ENCODE measurements at regions not wholly inside any gene's neighbourhood (a gene's known extent, or its start where the extent isn't known, plus 50 kb on each side); places are given as distances from the start of the nearest gene placed in this dataset.

DNA sequence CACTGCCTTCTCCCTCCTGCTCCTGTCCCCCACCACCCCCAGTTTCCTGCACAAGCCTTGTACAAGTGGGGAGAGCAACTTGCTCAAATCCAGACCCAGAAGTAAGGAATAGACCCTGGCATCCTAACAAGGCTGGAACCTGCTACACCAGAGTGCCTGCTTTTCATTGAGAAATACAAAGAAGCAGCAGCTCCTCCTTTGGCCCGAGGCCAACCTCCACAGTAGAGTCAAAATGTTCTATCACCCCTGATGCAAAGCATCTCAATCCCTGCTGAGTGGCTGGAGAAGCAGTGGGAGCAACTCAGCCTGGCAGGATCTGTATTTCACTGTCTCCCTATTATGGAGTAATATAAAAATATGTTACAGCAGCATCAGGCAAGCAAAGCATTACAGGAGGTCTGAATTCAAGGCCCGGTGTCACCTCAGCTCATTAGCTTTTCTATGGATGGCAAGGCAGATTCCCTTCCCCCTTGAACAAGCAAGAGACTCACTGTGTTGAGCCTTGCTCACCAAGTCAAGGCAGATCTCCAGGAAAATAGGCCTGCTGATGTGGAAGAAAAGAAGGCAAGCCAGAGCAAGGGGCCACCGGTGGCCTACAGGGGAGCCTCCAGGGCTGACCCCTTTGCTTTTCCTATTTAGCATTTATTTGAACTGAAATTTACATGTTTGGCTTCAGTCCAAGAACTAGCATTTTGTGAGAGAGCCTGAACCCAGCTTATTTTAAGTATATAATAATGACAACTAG is 186.3 kb upstream of the EGLN3 start:
- no peaks in the 10 kb centered on the region for H3K9me3 ChIP-seq (ENCODE audit: control insufficient read depth in 2 of 2, insufficient read depth in 1 of 2, low read length in 1 of 2)
- H3K27ac ChIP-seq (ENCODE audit: low read depth in 1 of 2, low read length in 1 of 2), result no peak overlapping the region
- no peak overlapping the region for H3K4me3 ChIP-seq (ENCODE audit: low read length in 2 of 2)
- no peak for DNase-seq (ENCODE audit: low read depth in 6 of 9, low spot score in 9 of 9)
- 94% methylated on average over 3 of the region's 3 CpGs for WGBS
- no peaks in the 10 kb centered on the region for H3K36me3 ChIP-seq (ENCODE audit: control insufficient read depth in 2 of 2, insufficient read depth in 2 of 2, low read length in 1 of 2)
- no peaks in the 10 kb centered on the region for H3K27me3 ChIP-seq (ENCODE audit: control insufficient read depth in 2 of 2, insufficient read depth in 1 of 2, low read length in 1 of 2)
- no peaks in the 10 kb centered on the region for H3K4me1 ChIP-seq (ENCODE audit: control insufficient read depth in 2 of 2, insufficient read depth in 2 of 2, low read length in 2 of 2)

DNA sequence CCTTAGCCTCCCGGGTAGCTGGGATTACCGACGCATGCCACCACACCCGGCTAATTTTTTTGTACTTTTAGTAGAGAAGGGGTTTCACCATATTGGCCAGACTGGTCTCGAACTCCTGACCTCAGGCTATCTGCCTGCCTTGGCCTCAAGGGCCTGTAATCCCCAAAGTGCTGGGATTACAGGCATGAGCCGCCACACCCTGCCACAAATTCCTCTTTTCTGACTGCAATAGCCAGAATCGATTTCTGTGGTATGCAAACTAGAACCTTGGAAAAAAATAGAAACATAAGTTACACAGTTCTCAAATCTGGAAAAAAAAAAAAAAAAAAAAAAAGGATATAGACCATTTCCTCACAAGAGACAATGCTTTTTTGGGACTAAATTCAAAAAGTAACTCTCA is 184.6 kb upstream of the EGLN3 start:
- Histone ChIP-seq H3K36me3 (ENCODE audit: control insufficient read depth in 2 of 2, insufficient read depth in 2 of 2, low read length in 1 of 2) (no peaks in the 10 kb centered on the region), H3K4me1 (ENCODE audit: control insufficient read depth in 2 of 2, insufficient read depth in 2 of 2, low read length in 2 of 2) (no peaks in the 10 kb centered on the region), H3K9me3 (ENCODE audit: control insufficient read depth in 2 of 2, insufficient read depth in 1 of 2, low read length in 1 of 2) (no peaks in the 10 kb centered on the region), H3K27me3 (ENCODE audit: control insufficient read depth in 2 of 2, insufficient read depth in 1 of 2, low read length in 1 of 2) (no peaks in the 10 kb centered on the region), H3K4me3 (ENCODE audit: low read length in 2 of 2) (no peak overlapping the region), H3K27ac (ENCODE audit: low read depth in 1 of 2, low read length in 1 of 2) (no peak overlapping the region)
- WGBS, result 89% methylated on average over 7 of the region's 7 CpGs
- DNase-seq (ENCODE audit: low read depth in 6 of 9, low spot score in 9 of 9), result no peak

DNA sequence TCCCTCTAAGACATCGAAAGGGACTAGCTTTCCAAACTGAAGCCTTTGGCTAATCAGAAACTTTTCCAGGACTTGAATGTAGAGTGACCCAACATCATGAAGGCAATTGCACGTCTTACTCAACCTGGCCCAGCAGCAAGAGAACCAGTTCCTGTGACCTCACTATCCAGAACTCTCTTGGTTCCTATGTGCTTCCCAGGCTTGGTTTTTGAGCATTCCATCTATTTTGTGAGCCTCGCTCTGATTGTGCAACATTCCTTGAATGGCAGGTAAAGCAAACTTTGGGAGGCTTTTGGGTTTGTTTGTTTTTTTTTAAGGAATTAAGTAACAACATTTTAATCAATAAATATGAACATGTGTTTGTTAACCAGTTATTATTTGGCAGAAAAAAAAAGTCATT is 183.6 kb upstream of the EGLN3 start:
- H3K9me3 ChIP-seq (ENCODE audit: control insufficient read depth in 2 of 2, insufficient read depth in 1 of 2, low read length in 1 of 2), result no peaks in the 10 kb centered on the region
- no peaks in the 10 kb centered on the region for H3K36me3 ChIP-seq (ENCODE audit: control insufficient read depth in 2 of 2, insufficient read depth in 2 of 2, low read length in 1 of 2)
- 97% methylated on average over 3 of the region's 3 CpGs for WGBS
- no peak overlapping the region for H3K27ac ChIP-seq (ENCODE audit: low read depth in 1 of 2, low read length in 1 of 2)
- no peaks in the 10 kb centered on the region for H3K4me1 ChIP-seq (ENCODE audit: control insufficient read depth in 2 of 2, insufficient read depth in 2 of 2, low read length in 2 of 2)
- H3K27me3 ChIP-seq (ENCODE audit: control insufficient read depth in 2 of 2, insufficient read depth in 1 of 2, low read length in 1 of 2), result no peaks in the 10 kb centered on the region
- no peak overlapping the region for H3K4me3 ChIP-seq (ENCODE audit: low read length in 2 of 2)
- DNase-seq (ENCODE audit: low read depth in 6 of 9, low spot score in 9 of 9), result no peak

DNA sequence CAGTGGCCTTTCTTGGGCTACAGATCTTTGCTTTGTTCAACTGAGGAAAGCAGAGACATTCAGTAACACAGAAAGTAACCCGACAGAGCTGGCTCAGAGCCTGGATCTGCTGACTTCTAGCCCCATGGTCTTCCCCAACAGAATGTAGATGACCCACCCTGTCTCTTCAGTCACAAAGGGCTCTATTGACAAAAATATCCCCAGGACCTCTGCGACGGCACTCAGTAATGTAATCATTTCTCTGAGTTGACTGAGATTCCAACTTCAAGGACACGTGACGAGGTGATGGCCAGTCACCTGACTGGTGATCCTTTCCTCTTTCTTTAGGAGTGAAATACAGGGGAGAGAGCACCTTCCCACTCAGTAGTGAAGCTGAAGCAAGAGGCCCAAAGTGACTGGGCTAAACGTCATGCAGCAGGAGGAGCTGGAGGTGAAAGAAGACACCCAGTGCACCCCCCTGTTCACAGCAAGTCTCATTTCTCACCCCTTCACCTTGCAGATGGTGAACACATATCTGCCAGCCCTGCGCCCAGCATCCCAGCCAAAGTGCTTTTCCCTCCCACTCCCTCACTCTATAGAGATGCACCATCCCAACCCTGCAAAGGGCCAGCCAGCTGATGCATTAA is 179.2 kb upstream of the EGLN3 start:
- Histone ChIP-seq H3K27me3 (ENCODE audit: control insufficient read depth in 2 of 2, insufficient read depth in 1 of 2, low read length in 1 of 2) (no peaks in the 10 kb centered on the region), H3K4me1 (ENCODE audit: control insufficient read depth in 2 of 2, insufficient read depth in 2 of 2, low read length in 2 of 2) (no peaks in the 10 kb centered on the region), H3K36me3 (ENCODE audit: control insufficient read depth in 2 of 2, insufficient read depth in 2 of 2, low read length in 1 of 2) (no peaks in the 10 kb centered on the region), H3K4me3 (ENCODE audit: low read length in 2 of 2) (no peak overlapping the region), H3K27ac (ENCODE audit: low read depth in 1 of 2, low read length in 1 of 2) (no peak overlapping the region), H3K9me3 (ENCODE audit: control insufficient read depth in 2 of 2, insufficient read depth in 1 of 2, low read length in 1 of 2) (no peaks in the 10 kb centered on the region)
- WGBS, result 98% methylated on average over 7 of the region's 7 CpGs
- DNase-seq (ENCODE audit: low read depth in 6 of 9, low spot score in 9 of 9), result no peak

DNA sequence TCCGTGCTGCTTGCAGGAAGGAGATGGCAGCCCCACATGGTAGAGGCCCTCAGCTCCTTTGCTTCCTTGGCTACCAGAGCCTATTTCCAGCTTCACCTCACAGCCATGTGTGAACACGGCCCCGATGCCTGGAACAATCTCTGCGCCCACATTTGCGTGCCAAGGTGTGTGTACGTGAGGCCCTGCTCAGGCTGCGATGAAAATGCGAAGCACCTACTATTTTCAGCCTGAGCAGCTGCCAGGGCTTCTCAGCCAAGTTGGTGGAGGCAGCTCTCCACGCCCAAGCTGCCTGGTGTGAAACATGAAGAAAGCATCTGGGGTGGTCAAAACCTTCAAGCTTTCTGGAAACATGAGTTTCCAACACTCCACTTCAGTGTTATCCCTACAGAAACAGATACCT is 177.8 kb upstream of the EGLN3 start:
- H3K4me1 ChIP-seq (ENCODE audit: control insufficient read depth in 2 of 2, insufficient read depth in 2 of 2, low read length in 2 of 2), result no peaks in the 10 kb centered on the region
- H3K36me3 ChIP-seq (ENCODE audit: control insufficient read depth in 2 of 2, insufficient read depth in 2 of 2, low read length in 1 of 2), result no peaks in the 10 kb centered on the region
- no peaks in the 10 kb centered on the region for H3K27me3 ChIP-seq (ENCODE audit: control insufficient read depth in 2 of 2, insufficient read depth in 1 of 2, low read length in 1 of 2)
- no peaks in the 10 kb centered on the region for H3K9me3 ChIP-seq (ENCODE audit: control insufficient read depth in 2 of 2, insufficient read depth in 1 of 2, low read length in 1 of 2)
- WGBS, result 85% methylated on average over 9 of the region's 9 CpGs
- no peak overlapping the region for H3K4me3 ChIP-seq (ENCODE audit: low read length in 2 of 2)
- no peak overlapping the region for H3K27ac ChIP-seq (ENCODE audit: low read depth in 1 of 2, low read length in 1 of 2)
- DNase-seq (ENCODE audit: low read depth in 6 of 9, low spot score in 9 of 9), result no peak

DNA sequence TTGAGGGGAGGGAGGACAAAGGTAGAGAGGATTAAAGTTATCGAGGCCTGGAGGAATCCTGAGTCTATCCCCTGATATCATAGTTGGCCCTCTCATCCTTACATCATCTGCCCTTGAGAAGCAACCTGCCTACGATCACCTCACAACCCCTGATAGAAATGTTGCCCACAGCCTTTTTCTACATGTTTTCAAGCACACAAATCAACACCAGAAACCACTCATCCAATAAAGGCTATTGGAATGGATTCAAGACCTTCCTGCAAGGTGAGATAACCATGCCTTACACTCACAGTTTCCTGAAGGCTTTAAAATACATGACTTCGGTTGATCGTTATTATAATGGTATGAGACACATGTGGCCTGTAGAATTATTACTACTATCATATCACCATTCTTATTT is 175.7 kb upstream of the EGLN3 start:
- WGBS, result 88% methylated on average over 4 of the region's 4 CpGs
- no peak overlapping the region for H3K27ac ChIP-seq (ENCODE audit: low read depth in 1 of 2, low read length in 1 of 2)
- no peak overlapping the region for H3K4me3 ChIP-seq (ENCODE audit: low read length in 2 of 2)
- H3K27me3 ChIP-seq (ENCODE audit: control insufficient read depth in 2 of 2, insufficient read depth in 1 of 2, low read length in 1 of 2), result no peaks in the 10 kb centered on the region
- H3K9me3 ChIP-seq (ENCODE audit: control insufficient read depth in 2 of 2, insufficient read depth in 1 of 2, low read length in 1 of 2), result no peaks in the 10 kb centered on the region
- no peaks in the 10 kb centered on the region for H3K4me1 ChIP-seq (ENCODE audit: control insufficient read depth in 2 of 2, insufficient read depth in 2 of 2, low read length in 2 of 2)
- H3K36me3 ChIP-seq (ENCODE audit: control insufficient read depth in 2 of 2, insufficient read depth in 2 of 2, low read length in 1 of 2), result no peaks in the 10 kb centered on the region
- no peak for DNase-seq (ENCODE audit: low read depth in 6 of 9, low spot score in 9 of 9)

DNA sequence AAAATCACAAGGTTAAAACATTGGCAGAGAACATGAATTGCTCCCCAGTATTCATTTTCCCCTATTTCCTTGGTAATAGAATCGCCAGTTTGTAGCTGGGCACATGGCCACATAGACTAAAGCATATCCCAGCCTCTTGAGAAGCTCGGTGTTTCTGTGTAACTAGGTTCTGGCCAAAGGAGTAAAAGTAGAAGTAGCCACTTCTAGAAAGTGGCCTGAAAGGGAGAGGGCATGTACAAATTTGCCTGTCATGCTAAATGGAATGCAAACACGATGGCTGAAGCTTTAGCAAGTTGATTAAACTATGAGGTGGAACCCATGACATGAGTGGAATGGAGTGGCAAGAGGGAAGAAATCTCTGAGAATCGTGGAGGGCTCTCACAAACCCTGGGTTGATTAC is 173.7 kb upstream of the EGLN3 start:
- Histone ChIP-seq H3K27ac (ENCODE audit: low read depth in 1 of 2, low read length in 1 of 2) (no peak overlapping the region), H3K9me3 (ENCODE audit: control insufficient read depth in 2 of 2, insufficient read depth in 1 of 2, low read length in 1 of 2) (no peaks in the 10 kb centered on the region), H3K36me3 (ENCODE audit: control insufficient read depth in 2 of 2, insufficient read depth in 2 of 2, low read length in 1 of 2) (no peaks in the 10 kb centered on the region), H3K4me3 (ENCODE audit: low read length in 2 of 2) (no peak overlapping the region), H3K4me1 (ENCODE audit: control insufficient read depth in 2 of 2, insufficient read depth in 2 of 2, low read length in 2 of 2) (no peaks in the 10 kb centered on the region), H3K27me3 (ENCODE audit: control insufficient read depth in 2 of 2, insufficient read depth in 1 of 2, low read length in 1 of 2) (no peaks in the 10 kb centered on the region)
- 92% methylated on average over 4 of the region's 4 CpGs for WGBS
- DNase-seq (ENCODE audit: low read depth in 6 of 9, low spot score in 9 of 9), result no peak

DNA sequence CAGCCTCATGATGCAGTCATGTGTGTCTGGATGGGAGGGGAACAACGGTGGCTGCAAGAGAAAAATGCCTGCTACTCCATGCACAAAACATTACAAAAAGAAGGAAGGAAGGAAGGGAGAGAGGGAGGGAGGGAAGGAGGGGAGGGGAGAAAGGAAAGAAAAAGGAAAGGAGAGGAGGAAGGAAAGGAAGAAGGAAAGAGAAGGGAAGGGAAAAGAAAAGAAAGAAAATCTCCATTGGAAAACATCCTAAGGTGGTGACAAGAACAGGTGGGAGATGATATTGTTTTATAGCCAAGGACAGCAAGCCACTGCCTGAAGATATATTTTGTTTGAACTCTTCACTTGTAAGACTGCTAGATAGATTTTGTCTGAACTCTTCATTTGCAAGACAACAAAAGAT is 171.8 kb upstream of the EGLN3 start:
- no peaks in the 10 kb centered on the region for H3K36me3 ChIP-seq (ENCODE audit: control insufficient read depth in 2 of 2, insufficient read depth in 2 of 2, low read length in 1 of 2)
- no peak overlapping the region for H3K27ac ChIP-seq (ENCODE audit: low read depth in 1 of 2, low read length in 1 of 2)
- no peaks in the 10 kb centered on the region for H3K27me3 ChIP-seq (ENCODE audit: control insufficient read depth in 2 of 2, insufficient read depth in 1 of 2, low read length in 1 of 2)
- no peak overlapping the region for H3K4me3 ChIP-seq (ENCODE audit: low read length in 2 of 2)
- H3K4me1 ChIP-seq (ENCODE audit: control insufficient read depth in 2 of 2, insufficient read depth in 2 of 2, low read length in 2 of 2), result no peaks in the 10 kb centered on the region
- WGBS, result 67% methylated on average over 1 of the region's 1 CpG
- no peaks in the 10 kb centered on the region for H3K9me3 ChIP-seq (ENCODE audit: control insufficient read depth in 2 of 2, insufficient read depth in 1 of 2, low read length in 1 of 2)
- DNase-seq (ENCODE audit: low read depth in 6 of 9, low spot score in 9 of 9), result no peak

DNA sequence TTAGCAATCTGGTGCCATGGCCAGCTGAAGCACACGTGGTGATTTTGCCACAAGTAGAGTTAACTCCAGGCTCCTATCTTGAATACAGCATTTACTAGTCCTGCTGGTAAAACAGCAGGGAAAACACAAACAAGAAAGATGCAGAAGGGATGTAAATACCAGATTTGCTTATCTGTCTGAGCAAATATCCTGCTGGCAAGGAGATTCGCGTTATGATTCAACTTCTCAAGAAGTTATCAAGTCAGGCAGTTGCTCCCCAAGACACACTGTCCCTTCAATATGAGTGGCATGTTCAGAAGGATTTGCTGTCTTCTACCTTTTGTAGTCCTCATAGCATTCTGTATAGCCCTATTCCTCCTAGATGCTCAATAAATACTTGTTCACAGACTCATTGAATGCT is 171.2 kb upstream of the EGLN3 start:
- no peak overlapping the region for H3K4me3 ChIP-seq (ENCODE audit: low read length in 2 of 2)
- H3K9me3 ChIP-seq (ENCODE audit: control insufficient read depth in 2 of 2, insufficient read depth in 1 of 2, low read length in 1 of 2), result no peaks in the 10 kb centered on the region
- 81% methylated on average over 3 of the region's 3 CpGs for WGBS
- no peak overlapping the region for H3K27ac ChIP-seq (ENCODE audit: low read depth in 1 of 2, low read length in 1 of 2)
- no peak for DNase-seq (ENCODE audit: low read depth in 6 of 9, low spot score in 9 of 9)
- no peaks in the 10 kb centered on the region for H3K27me3 ChIP-seq (ENCODE audit: control insufficient read depth in 2 of 2, insufficient read depth in 1 of 2, low read length in 1 of 2)
- no peaks in the 10 kb centered on the region for H3K4me1 ChIP-seq (ENCODE audit: control insufficient read depth in 2 of 2, insufficient read depth in 2 of 2, low read length in 2 of 2)
- no peaks in the 10 kb centered on the region for H3K36me3 ChIP-seq (ENCODE audit: control insufficient read depth in 2 of 2, insufficient read depth in 2 of 2, low read length in 1 of 2)

Measured in thymus (tissue), 11 donors.